Activated naive CD4-positive, alpha-beta T cell treated with anti-CD3 and anti-CD28 coated beads for 36 hours (primary cell): ENCODE measurements at regions not wholly inside any gene's neighbourhood (a gene's known extent, or its start where the extent isn't known, plus 50 kb on each side); places are given as distances from the start of the nearest gene placed in this dataset.

ENCODE experiments used
- CTCF ChIA-PET: fragments of 350-600 bp; sonication (Branson Sonifier 250); formaldehyde crosslinking; loops from one replicate; lab custom pipeline; 2021; ENCODE audit warnings: antibody characterized with exemption; lab: Charles Lee
- DNase-seq: peaks from one replicate; pipeline ENCODE4 v3.0.0-alpha.2; 2020
- H3K27ac Mint-ChIP-seq: one replicate; pipeline ENCODE4 v1.8.0; 2021; ENCODE audit warnings: mild to moderate bottlenecking, mixed read lengths
- H3K27me3 Mint-ChIP-seq: one replicate; pipeline ENCODE4 v1.8.0; 2021; ENCODE audit warnings: low read depth, mixed read lengths
- H3K36me3 Mint-ChIP-seq: one replicate; pipeline ENCODE4 v1.8.0; 2021; ENCODE audit warnings: low read depth, mixed read lengths
- H3K4me1 Mint-ChIP-seq: one replicate; pipeline ENCODE4 v1.8.0; 2021; ENCODE audit warnings: low read depth, mixed read lengths
- H3K4me3 Mint-ChIP-seq: one replicate; pipeline ENCODE4 v1.8.0; 2021; ENCODE audit warnings: mild to moderate bottlenecking, moderate library complexity, mixed read lengths
- H3K9me3 Mint-ChIP-seq: one replicate; pipeline ENCODE4 v1.8.0; 2021; ENCODE audit warnings: mixed read lengths
- intact Hi-C: fragments of 100-400 bp; cut with micrococcal nuclease; formaldehyde crosslinking; loops from one replicate; pipeline ENCODE4 v1.15.1; 2023

- H3K9me3 Mint-ChIP-seq: no peaks in the 10 kb centered on the region
- intact Hi-C loops: loop anchor here (10.0 kb wide), 1 partner anchor 47 kb away; no protein-coding TSS in a partner anchor
- H3K36me3 Mint-ChIP-seq: no peaks in the 10 kb centered on the region
- no peak overlapping the region for H3K27ac Mint-ChIP-seq
- no peak overlapping the region for H3K4me3 Mint-ChIP-seq
- DNase-seq: no peak
- CTCF ChIA-PET: no interaction called here
- H3K4me1 Mint-ChIP-seq: no peaks in the 10 kb centered on the region
- no peaks in the 10 kb centered on the region for H3K27me3 Mint-ChIP-seq
Observed at GRCh38 chr18:22467760-22468553, 50.2 kb upstream of the CTAGE1 start.

DNA sequence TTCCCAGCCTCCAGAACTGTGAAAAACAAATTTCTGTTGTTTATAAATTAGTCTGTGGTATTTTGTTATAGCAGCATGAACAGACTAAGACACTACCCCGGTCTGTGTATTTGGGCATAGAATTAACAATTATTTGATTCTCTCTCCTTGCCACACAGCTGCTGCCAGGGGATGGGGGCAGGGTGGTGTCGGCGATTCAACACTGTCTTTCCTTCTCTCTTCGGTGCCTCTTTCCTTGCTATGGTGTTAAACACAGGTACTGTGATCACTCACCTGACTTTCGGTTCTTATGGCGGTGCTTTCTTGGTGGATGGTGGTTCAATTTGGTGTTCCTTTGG is 50.8 kb upstream of the CTAGE1 start:
- Mint-ChIP-seq H3K27me3 (no peaks in the 10 kb centered on the region), H3K4me1 (no peaks in the 10 kb centered on the region), H3K9me3 (no peaks in the 10 kb centered on the region), H3K4me3 (no peak overlapping the region), H3K36me3 (no peaks in the 10 kb centered on the region), H3K27ac (no peak overlapping the region)
- CTCF ChIA-PET: no interaction called here
- intact Hi-C loops: loop anchor here (10.0 kb wide), 1 partner anchor 46 kb away; no protein-coding TSS in a partner anchor
- DNase-seq: no peak

GRCh38 chr18:22469061-22469734 is 51.5 kb upstream of the CTAGE1 start:
- Mint-ChIP-seq H3K9me3 (no peaks in the 10 kb centered on the region), H3K27ac (no peak overlapping the region), H3K27me3 (no peaks in the 10 kb centered on the region), H3K36me3 (no peaks in the 10 kb centered on the region), H3K4me1 (no peaks in the 10 kb centered on the region), H3K4me3 (no peak overlapping the region)
- DNase-seq: no peak
- CTCF ChIA-PET: no interaction called here
- intact Hi-C loops: loop anchor here (10.0 kb wide), 1 partner anchor 46 kb away; no protein-coding TSS in a partner anchor

GRCh38 chr18:22469926-22470247 is 52.2 kb upstream of the CTAGE1 start:
- Mint-ChIP-seq H3K4me3 (no peak overlapping the region), H3K27me3 (no peaks in the 10 kb centered on the region), H3K4me1 (no peaks in the 10 kb centered on the region), H3K36me3 (no peaks in the 10 kb centered on the region), H3K9me3 (no peaks in the 10 kb centered on the region), H3K27ac (no peak overlapping the region)
- CTCF ChIA-PET: interaction anchor here (0.6 kb wide), 1 partner anchor 754 kb away, joined by 4 read pairs; no protein-coding TSS in a partner anchor
- intact Hi-C loops: loop anchor here (10.0 kb wide), 1 partner anchor 45 kb away; no protein-coding TSS in a partner anchor
- no peak for DNase-seq

DNA sequence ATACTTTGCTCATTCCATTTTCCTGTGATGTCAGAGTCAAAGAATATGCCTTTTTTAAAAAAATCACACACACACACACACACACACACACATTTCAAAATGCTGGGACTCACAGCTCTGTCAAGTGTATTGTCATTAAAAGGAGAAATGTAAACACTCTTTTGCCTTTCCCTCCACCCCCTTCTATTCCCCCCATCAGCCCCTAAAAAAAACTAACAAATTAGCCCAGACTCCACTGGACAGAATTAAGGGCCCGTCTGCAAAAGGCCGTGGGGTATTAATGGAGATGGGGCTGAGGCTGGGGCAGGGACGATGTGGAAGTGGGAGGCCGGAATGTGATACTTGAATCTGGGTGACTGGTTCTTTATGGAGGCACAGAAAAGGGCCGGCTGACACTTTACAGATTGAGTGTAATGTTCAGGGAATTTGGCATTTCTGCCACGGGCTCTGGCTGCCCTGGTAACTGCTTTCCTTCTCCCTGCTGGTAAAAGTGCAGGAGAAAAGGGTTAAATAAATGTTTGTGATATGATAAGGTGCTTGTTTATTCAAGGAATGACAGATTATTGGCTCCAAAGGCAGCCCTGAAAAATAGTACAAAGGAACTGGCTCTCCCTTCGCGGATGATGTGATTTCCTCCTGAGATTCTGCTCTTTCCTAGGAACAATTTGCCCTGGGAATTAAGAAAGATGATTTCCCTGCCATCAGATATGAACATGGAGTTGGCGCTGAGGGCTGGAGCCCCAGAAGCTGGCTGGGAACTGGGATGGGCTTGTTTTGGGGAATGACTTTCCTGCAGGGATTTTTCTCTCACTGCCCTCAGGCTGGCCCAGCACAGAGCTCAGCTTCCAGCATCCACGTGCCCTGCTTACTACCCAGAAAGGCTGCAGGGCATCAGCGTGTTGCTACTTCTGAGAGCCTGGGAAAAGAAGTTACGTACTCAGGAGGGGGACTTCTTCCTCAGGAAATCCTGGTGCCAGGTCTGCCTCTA is 52.8 kb upstream of the CTAGE1 start:
- no peak for DNase-seq
- intact Hi-C loops: no loop called here
- H3K4me3 Mint-ChIP-seq: no peak overlapping the region
- CTCF ChIA-PET: interaction anchor here (0.6 kb wide), 1 partner anchor 755 kb away, joined by 4 read pairs; no protein-coding TSS in a partner anchor
- H3K36me3 Mint-ChIP-seq: no peaks in the 10 kb centered on the region
- H3K4me1 Mint-ChIP-seq: no peaks in the 10 kb centered on the region
- no peaks in the 10 kb centered on the region for H3K27me3 Mint-ChIP-seq
- no peak overlapping the region for H3K27ac Mint-ChIP-seq
- no peaks in the 10 kb centered on the region for H3K9me3 Mint-ChIP-seq

GRCh38 chr18:22471546-22472131 is 53.9 kb upstream of the CTAGE1 start:
- H3K36me3 Mint-ChIP-seq: no peaks in the 10 kb centered on the region
- H3K9me3 Mint-ChIP-seq: no peaks in the 10 kb centered on the region
- no peak for DNase-seq
- H3K4me1 Mint-ChIP-seq: no peaks in the 10 kb centered on the region
- no peaks in the 10 kb centered on the region for H3K27me3 Mint-ChIP-seq
- intact Hi-C loops: no loop called here
- H3K4me3 Mint-ChIP-seq: no peak overlapping the region
- CTCF ChIA-PET: no interaction called here
- no peak overlapping the region for H3K27ac Mint-ChIP-seq

GRCh38 chr18:22473366-22473765 is 55.7 kb upstream of the CTAGE1 start:
- Mint-ChIP-seq H3K27ac (no peak overlapping the region), H3K4me1 (no peaks in the 10 kb centered on the region), H3K9me3 (no peaks in the 10 kb centered on the region), H3K27me3 (no peaks in the 10 kb centered on the region), H3K4me3 (no peak overlapping the region), H3K36me3 (no peaks in the 10 kb centered on the region)
- intact Hi-C loops: no loop called here
- CTCF ChIA-PET: no interaction called here
- DNase-seq: no peak

- Mint-ChIP-seq H3K4me1 (no peaks in the 10 kb centered on the region), H3K27ac (no peak overlapping the region), H3K4me3 (no peak overlapping the region), H3K27me3 (no peaks in the 10 kb centered on the region), H3K36me3 (no peaks in the 10 kb centered on the region), H3K9me3 (no peaks in the 10 kb centered on the region)
- CTCF ChIA-PET: no interaction called here
- intact Hi-C loops: no loop called here
- no peak for DNase-seq
Observed at GRCh38 chr18:22475426-22476100, 57.8 kb upstream of the CTAGE1 start.

GRCh38 chr18:22477222-22477621 is 59.5 kb upstream of the CTAGE1 start:
- H3K9me3 Mint-ChIP-seq: no peaks in the 10 kb centered on the region
- H3K27me3 Mint-ChIP-seq: no peaks in the 10 kb centered on the region
- H3K4me3 Mint-ChIP-seq: no peak overlapping the region
- no peaks in the 10 kb centered on the region for H3K36me3 Mint-ChIP-seq
- intact Hi-C loops: no loop called here
- DNase-seq: no peak
- CTCF ChIA-PET: interaction anchor here (0.6 kb wide), 1 partner anchor 1360 kb away, joined by 3 read pairs; no protein-coding TSS in a partner anchor
- H3K4me1 Mint-ChIP-seq: no peaks in the 10 kb centered on the region
- no peak overlapping the region for H3K27ac Mint-ChIP-seq

DNA sequence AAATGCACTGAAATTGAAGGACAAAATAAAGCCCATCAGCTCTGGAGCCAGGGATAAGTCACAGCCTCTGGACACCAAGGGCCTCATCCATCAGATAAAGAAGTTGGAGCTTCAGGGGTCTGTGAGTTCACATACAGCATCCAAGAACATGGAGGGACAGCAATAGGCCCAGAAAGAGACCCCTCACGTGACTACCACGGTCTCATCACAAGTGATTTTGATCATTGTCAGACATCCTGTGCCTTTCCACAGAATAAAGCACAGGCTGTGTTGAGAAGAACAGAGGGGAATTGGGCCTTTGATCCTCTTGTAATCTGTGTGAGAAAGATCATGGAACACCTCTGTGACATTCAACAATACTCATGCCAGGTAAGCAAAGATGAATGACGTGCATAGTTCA is 65.2 kb upstream of the CTAGE1 start:
- DNase-seq: no peak
- intact Hi-C loops: no loop called here
- no peak overlapping the region for H3K4me3 Mint-ChIP-seq
- no peak overlapping the region for H3K27ac Mint-ChIP-seq
- H3K36me3 Mint-ChIP-seq: no peaks in the 10 kb centered on the region
- CTCF ChIA-PET: no interaction called here
- H3K9me3 Mint-ChIP-seq: no peaks in the 10 kb centered on the region
- H3K27me3 Mint-ChIP-seq: no peaks in the 10 kb centered on the region
- no peaks in the 10 kb centered on the region for H3K4me1 Mint-ChIP-seq

GRCh38 chr18:22483407-22483806 is 65.7 kb upstream of the CTAGE1 start:
- H3K27ac Mint-ChIP-seq: no peak overlapping the region
- no peak overlapping the region for H3K4me3 Mint-ChIP-seq
- H3K9me3 Mint-ChIP-seq: no peaks in the 10 kb centered on the region
- H3K36me3 Mint-ChIP-seq: no peaks in the 10 kb centered on the region
- CTCF ChIA-PET: no interaction called here
- intact Hi-C loops: no loop called here
- DNase-seq: no peak
- H3K27me3 Mint-ChIP-seq: no peaks in the 10 kb centered on the region
- no peaks in the 10 kb centered on the region for H3K4me1 Mint-ChIP-seq
